ENCODE measurements at regions not wholly inside any gene's neighbourhood (a gene's known extent, or its start where the extent isn't known, plus 50 kb on each side); places are given as distances from the start of the nearest gene placed in this dataset.

- no peak for DNase-seq (ENCODE audit: low read depth in 2 of 2)
Observed at GRCh38 chr2:238581126-238581525, 154.4 kb downstream of the ASB1 start.

DNA sequence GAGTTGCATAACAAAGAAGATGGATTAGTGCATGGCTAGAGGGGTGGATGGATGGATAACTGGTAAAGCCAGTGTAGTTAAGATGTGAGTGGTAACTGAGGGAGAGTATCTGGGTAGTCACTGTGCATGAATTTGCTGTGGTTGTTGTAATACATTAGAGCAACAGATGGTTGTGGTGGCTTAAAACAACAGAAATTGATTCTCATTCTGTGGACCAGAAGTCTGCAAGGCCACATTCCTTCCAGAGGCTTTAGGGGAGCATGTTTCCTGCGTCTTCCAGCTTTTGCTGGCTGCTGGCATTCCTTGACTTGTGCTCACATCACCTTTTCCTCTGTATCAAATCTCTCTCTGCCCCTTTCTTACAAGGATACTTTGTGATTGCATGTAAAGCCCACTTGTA is 155.4 kb downstream of the ASB1 start:
- DNase-seq (ENCODE audit: low read depth in 2 of 2) = no peak

- no peak for DNase-seq (ENCODE audit: low read depth in 2 of 2)
Observed at GRCh38 chr2:238584617-238585016, 157.9 kb downstream of the ASB1 start.

DNA sequence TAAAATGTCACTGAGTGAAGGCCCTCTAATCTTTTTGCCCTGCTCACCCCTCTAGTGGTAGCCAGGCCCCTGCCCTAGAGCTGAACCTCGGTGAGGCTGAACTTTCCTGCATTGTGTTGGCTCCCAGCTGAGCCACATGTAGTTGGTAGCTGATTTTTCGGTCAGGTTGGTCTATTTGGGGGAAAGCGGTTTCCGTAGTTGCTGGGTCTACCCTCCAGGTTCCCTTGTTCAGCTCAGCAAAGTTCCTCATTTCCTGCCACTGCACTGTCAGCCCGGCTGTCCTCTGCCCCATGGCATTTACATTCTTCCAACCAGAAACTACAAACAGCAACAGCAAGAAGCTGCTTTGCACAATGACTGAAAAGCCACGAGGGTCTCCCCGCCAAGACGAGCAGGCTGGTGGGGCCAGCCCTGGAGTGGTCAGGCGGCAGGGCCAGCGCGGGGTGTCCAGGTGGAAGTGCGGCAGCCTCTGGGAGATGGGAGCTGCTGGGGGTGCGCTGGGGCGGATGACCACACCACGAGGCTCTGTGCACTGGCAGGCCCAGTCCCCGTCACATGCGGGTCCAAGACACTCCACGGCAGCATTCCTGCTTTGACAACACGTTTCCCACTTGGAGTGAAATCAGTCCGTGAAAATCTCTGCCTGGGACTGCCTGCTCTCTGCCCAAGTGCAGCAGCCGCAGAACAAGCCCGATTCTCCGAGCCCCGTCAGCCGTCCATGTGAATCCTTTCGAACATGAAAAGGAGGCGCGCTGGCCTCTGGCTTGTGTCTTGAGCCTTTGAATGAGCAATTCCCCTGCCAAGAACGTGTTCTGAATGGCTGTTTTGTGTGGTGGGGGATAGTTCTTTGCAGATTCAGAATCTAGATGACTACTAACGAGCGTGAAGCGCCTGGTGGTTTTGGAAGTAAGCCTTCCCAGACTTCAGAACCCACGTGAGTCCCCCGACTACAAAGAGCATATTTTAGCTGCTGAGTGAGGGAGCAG is 159.4 kb downstream of the ASB1 start:
- no peak for DNase-seq (ENCODE audit: low read depth in 2 of 2)

DNA sequence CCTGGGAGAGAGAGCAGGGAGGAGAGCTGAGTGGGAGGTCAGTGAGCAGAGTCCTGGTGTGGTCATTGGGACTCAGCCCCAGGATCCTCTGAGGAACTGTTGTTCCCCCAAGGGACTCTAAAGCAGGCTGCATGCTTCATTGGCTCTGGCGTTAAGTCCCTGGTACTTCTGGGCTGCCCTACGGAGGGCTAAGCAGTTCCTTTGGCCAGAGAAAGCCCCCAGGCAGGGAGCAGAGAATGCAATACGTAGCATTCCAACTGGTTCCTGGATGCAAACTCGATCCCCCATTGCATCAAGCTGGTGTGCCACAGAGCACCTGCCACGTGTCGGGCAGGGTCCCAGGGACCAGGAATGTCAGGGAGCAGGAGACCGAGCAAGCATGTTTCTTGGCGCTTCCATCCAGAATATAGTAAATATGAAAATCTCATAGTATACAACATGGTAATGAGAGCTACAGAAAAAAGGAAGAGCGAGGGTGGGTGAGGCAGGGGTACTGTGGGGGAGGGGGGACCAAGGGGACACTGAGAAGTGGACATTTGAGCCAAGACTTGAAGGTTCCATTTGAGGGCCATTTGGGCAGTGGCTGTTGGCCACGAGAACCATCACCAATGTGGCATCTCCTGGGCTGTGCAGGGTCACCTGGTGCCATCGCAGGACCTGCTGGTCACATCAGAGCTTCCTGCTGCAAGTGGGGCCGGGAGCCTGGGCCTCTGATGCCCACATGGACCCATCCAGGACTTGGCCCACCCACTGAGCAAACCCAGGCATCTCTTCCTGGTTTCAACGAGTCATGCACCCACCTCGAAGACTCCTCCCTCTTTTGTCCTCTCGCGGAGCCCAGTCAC is 160.4 kb downstream of the ASB1 start:
- no peak for DNase-seq (ENCODE audit: low read depth in 2 of 2)

DNA sequence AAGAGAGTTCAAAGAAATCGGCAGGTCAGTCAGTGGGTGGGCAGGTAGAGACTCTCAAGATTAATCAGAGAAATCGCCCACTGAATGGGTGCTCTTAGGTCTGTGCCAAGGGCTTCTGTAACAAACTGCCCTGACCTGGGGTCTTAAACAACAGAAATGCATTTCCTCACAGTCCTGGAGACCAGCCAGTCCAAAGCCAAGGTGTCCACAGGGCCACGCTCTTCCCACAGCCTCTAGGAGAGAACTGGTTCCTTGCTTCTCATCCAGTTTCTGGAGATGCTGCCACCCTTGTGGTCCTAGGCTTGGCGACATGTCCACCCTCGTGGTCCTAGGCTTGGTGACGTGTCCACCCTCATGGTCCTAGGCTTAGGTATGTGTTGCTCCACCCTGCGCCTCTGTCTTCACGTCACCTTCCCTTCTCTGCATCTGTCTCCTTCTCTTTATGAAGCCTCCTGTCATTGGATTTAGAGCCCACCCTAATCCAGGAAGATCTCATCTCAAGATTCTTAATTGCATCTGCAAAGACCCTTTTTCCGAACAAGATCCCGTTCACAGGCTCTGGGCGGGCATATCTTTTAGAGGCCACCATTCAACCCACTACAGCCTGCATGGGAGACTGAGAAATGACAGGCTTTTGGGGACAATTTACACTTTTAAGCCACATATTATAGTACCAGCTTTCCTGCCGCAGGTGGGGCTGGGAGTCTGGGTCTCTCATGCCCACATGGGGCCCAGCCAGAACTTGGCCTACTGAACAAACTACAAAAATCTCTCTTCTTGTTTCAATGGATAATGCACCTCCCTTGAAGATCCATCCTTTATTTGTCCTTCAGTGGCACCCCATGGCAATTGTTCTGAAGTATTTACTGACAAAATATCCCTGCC is 161.3 kb downstream of the ASB1 start:
- DNase-seq (ENCODE audit: low read depth in 2 of 2) = no peak

GRCh38 chr2:238589591-238590460 is 163.1 kb downstream of the ASB1 start:
- DNase-seq (ENCODE audit: low read depth in 2 of 2) = no peak

DNA sequence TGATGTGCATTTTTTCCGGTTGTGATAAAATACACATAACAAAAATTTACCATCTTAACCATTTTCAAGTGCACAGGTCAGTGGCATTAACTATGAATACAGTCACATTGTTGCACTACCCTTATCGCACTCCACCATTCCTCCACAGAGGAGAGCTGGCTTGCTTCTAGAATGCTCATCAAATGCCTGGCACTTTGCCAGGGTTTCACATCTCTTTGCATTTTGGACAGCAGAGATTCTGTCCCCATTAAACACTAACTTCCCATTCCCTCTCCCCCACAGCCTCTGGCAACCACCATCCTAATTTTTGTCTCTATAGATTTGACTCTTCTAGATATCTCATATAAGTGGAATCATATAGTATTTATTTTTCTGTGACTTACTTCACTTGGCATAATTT is 165.0 kb downstream of the ASB1 start:
- DNase-seq (ENCODE audit: low read depth in 2 of 2) = no peak

DNA sequence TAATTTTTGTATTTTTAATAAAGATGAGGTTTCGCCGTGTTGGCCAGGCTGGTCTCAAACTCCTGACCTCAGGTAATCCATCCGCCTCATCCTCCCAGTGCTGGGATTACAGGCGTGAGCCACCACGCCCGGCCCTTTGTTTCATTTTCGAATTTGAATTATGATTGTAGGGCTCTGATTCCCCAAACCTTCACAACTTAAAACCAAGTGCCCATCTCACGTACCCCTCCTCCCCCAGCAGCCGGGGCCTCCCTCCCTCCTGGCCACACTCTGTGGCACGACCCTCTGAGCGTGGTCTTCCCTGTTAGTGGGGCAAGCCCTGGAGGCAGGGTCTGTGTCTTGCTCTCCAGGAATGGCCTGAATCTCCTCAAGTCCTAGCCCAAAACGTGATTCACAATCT is 166.5 kb downstream of the ASB1 start:
- no peak for DNase-seq (ENCODE audit: low read depth in 2 of 2)

DNA sequence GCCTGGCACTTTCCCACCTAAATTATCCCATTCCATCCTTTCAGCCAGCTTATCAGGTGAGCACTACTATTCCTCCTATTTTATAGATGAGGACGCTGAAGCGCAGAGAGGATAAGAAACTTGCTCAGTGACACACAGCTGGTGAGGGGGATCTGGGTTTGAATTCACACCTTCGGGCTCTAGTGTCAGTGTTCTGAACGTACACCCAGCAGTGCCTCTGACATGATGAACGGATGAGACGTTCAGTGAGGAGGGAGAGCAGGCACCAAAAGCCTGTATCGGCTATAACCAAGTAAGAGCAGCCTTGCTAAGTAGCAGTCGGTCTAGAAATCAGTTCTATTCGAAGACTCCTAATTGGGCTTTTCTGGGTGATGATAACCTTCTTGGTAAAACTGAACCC is 167.0 kb downstream of the ASB1 start:
- DNase-seq (ENCODE audit: low read depth in 2 of 2) = no peak

DNA sequence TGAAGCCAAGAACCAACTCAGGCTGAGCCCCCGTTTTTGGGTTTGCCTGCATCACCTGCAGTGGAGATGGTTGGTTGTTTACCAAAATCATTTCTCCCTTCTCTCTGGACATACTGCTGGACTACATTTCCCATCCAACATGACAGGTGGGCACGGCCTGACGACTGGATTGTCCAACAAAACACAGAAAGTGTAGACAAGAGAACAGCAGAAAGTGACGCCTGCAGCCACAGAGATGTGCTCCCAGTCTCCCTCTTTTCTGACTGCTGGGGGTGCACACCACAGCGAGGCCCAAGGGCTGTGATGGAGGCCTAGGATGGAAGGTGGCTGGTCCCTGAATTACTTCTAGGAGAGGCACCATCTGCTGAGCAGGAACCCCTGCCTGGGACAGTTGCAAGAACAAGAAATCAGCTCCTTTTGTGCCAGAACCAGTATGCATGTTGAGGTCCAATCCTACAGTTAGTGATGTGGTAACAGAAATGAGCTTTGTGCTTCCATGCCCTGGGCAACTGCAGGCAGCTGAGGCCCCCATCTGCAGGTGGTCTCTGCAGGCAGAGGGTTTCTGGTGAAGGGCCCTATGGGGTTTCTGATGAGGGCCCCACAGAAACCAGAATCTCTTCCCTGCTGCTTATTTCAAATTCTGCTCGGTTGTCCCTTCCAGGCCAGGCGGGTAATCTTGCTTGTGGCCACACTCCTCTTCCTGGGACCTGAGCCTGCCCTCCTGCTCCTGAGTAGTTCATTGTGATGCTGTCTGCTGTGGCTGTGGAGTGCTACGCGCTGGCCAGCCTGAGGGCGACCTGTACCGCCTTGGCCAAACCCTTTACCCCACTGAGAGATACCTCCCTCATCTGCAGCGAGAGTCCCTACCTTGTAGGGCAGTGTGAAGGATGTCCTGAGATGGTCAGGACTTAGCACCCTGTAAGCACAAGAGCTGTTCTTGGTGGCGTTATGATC is 168.3 kb downstream of the ASB1 start:
- DNase-seq (ENCODE audit: low read depth in 2 of 2) = no peak

DNA sequence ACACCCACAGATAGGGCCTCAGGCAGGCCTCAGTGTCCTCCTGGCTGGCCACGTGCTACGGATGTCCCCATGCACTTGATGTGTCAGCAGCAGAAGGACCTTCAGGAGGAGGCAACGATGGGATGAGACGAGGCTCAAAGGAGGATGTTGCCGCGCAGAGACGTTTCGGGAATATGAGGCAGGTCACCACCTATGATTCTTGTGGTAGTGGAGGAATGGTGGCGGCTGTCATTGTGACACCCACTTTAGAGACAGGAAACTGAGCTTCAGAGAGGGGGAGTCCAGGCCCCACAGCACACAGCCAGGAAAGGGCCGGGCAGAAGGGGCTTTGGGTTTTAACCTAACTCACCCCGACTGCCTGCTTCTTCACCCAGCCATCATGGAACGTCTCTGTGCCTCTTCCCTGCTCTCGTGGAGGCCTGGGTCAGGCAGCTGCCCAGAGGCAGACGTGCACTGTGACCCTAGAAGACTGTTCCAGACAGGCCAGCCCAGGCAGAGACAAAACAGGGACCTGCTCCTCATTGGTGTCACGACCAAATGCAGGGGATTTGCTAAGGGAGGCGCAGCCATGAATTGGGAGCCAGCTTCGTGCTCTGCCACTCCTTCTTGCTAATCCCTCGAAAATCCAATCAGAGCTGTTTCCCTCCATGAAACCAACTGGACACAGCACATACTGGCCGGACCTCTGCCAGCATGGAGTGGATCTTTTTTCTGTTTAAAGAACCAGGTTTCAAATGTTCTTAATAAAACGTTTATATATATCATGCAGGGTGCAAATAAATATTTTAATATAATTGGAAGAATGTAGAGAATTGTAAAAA is 169.2 kb downstream of the ASB1 start:
- no peak for DNase-seq (ENCODE audit: low read depth in 2 of 2)

DNA sequence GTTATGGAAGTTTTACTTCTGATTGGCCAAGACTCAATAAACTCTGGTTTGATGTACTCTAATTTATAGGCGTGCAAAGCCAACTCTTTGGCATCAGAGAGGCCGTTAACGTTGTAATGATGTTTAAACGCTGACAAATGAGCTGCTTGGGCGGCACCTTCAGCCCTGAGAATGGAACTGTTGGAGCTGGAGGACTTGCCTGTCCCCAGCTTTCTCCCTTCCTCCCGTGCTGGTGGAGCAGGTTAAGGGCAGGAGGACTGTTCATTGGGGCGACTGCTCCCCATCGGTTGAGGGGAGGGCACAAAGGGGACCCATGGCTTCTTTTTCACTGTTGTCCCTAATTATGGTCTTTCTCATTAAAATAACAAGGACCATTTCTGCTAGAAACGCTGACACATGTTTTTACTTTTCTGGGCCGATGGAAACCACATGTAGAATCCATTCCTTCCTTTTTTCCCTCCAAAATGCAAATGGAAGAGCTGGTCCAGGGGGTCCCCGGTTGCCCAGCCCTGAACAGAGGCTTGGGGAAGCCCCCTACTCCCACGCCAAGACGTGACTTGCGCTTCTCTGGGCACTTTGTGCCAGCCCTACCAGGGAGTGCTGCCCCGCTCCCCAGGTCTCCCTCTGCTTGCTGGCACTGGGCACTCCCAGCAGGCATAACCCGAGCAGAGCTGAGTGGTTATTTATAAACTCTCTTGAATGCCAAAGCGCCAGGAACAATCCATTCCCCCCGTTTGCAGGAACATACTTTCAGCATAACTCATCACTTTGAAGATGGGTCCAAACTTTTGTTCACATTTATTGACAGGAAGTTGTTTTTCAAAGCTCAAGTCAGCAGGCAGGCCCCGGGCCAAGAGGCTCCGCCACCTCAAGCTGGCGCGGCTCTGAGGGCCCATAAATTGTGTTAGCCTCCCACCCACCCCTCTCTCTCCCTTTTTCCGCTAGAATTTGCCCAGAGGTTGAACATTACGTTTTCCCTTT is 170.1 kb downstream of the ASB1 start:
- DNase-seq (ENCODE audit: low read depth in 2 of 2) = no peak

DNA sequence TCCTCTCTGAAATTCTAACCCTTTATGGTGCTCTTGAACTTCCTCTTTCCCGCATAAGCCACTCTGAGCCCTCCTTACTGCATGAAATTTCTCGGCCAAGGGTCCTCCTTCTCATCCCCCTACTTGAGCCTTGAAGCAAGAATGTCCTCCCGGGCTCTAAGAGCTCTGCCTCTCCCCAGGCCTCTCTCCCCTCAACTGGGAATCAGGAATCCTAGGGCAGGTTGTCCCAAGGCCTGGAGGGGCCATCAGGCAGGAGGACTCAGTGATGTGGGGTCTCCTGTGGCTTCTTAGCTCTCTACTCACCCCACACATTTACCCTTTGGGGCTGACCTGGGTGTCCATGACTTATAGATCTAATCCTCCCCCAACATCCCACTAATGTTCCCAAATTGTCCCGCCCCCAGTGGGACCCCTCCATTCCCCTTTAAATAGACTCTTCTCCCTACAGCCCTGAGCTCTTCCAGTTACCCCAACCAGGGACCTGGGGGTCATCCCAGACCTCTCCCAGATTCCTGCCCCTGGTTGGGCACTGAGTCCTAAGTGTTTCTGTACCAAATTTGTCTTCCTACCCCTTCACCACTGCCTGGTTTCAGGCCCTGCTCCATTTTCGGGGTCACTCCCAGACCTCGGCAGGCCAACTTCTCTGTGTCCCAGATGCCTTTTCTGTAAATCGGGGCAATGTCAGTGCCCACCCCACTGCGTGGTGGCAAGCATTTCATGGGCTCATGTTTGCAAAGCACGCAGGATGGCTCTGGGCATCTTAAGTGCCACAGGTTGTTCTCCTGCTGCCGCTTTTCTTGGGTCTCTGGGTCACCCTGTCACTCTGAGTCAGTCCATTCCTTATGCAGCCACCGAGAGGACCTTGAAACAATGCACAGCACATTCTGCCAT is 171.2 kb downstream of the ASB1 start:
- no peak for DNase-seq (ENCODE audit: low read depth in 2 of 2)

DNA sequence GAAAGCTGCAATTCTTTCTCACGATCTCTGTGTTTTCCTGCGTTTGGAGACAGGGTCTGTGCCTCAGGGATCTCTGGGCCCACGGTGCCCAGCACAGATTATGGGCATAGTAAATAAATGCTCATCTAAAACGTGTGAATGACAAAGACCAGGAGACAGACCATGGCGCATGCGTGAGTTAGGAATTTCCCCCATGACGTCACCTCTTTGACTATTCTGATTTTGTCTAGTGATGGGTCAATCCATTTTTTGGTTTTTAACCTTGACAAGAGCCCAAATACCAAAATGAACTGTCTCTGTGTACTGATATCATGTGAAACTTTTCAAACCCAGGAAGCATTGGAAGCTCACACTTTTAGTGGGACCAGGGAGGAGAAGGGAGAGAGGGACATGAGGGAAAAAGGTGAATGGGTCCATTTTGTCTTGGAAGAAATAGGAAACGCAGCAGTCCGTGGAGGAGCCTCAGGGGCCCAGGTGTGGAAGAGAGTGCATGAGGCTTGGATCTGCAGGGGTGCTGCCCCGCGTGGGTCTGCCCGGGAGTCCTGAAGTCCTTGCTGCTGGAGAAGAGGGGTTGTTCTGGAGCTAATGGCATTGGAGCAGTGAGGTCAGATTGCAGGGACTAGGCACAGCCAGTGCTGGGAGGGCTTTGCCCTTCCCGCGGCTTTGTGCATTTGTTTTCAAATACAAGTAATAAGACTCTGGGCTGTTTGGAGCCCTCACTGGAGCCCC is 172.2 kb downstream of the ASB1 start:
- DNase-seq (ENCODE audit: low read depth in 2 of 2) = no peak
